H1 (cell line): ENCODE measurements at regions not wholly inside any gene's neighbourhood (a gene's known extent, or its start where the extent isn't known, plus 50 kb on each side); places are given as distances from the start of the nearest gene placed in this dataset.

Experiments used
- CTCF ChIA-PET: fragments of 300-600 bp; sonication (Branson Sonifier 250); formaldehyde crosslinking; loops from one replicate; lab custom pipeline; 2021; ENCODE audit not compliant: partially characterized antibody; lab: Charles Lee
- POLR2A ChIA-PET: fragments of 300-600 bp; sonication (Branson Sonifier 250); formaldehyde crosslinking; loops from one replicate; lab custom pipeline; 2021; ENCODE audit warnings: inconsistent platforms; ENCODE audit not compliant: partially characterized antibody; lab: Charles Lee
- DNase-seq, 2 experiments: peaks; one replicate each; pipeline versions ENCODE4 v3.0.0 to v3.0.0-alpha.2; 2010 to 2022; ENCODE audit warnings: low spot score in 2 of 2, low read depth in 1 of 2, mixed read lengths in 1 of 2
- FAIRE-seq: peaks from 2 replicates; lab custom pipeline; 2011; peaks lifted over from hg19 to GRCh38; lab: Jason Lieb, UNC
- H2AFZ ChIP-seq: 2 replicates; pipeline ENCODE4 v1.8.1; 2012; ENCODE audit warnings: low read length, inconsistent platforms
- H2AK5ac ChIP-seq: 2 replicates; pipeline ENCODE4 v1.6.1; 2013; ENCODE audit warnings: low read depth, low read length
- H2BK120ac ChIP-seq: replicated peaks from 2 replicates; pipeline ENCODE3; 2013; ENCODE audit warnings: low read depth, low read length, inconsistent platforms
- H2BK12ac ChIP-seq: 2 replicates; pipeline ENCODE4 v1.6.1; 2013; ENCODE audit warnings: low read depth, low read length
- H2BK15ac ChIP-seq: 2 replicates; pipeline ENCODE4 v1.6.1; 2013; ENCODE audit warnings: low read length
- H2BK20ac ChIP-seq: 2 replicates; pipeline ENCODE4 v1.6.1; 2013; ENCODE audit warnings: low read length
- H2BK5ac ChIP-seq: 2 replicates; pipeline ENCODE4 v1.6.1; 2013; ENCODE audit warnings: low read depth, low read length
- H3K14ac ChIP-seq: 2 replicates; pipeline ENCODE4 v1.6.1; 2013; ENCODE audit warnings: inconsistent platforms; ENCODE audit not compliant: insufficient read length
- H3K18ac ChIP-seq: 2 replicates; pipeline ENCODE4 v1.6.1; 2013; ENCODE audit warnings: low read length; ENCODE audit errors: extremely low read depth
- H3K23ac ChIP-seq: 2 replicates; pipeline ENCODE4 v1.6.1; 2013; ENCODE audit warnings: inconsistent platforms; ENCODE audit not compliant: insufficient read length
- H3K23me2 ChIP-seq: 2 replicates; pipeline ENCODE4 v1.6.1; 2013; ENCODE audit warnings: low read depth, low read length
- H3K27ac ChIP-seq: 2 replicates; pipeline ENCODE4 v1.6.1; 2011; ENCODE audit warnings: low read depth, low read length, inconsistent platforms
- H3K27me3 ChIP-seq, 4 experiments: replicated peaks in 1 of 4; 1 replicate in 1 of 4; 2 replicates in 3 of 4; pipeline versions ENCODE4 v1.6.1 to v1.8.1; 2011 to 2013; ENCODE audit warnings: low read length in 3 of 4, mild to moderate bottlenecking in 3 of 4, inconsistent platforms in 2 of 4, mixed read lengths in 2 of 4, moderate library complexity in 1 of 4; ENCODE audit not compliant: control insufficient read depth in 3 of 4, insufficient read depth in 3 of 4; ENCODE audit errors: extremely low read depth in 1 of 4
- H3K36me3 ChIP-seq, 4 experiments: 2 replicates each; pipeline versions ENCODE4 v1.6.1 to v1.8.1; 2011 to 2013; ENCODE audit warnings: mild to moderate bottlenecking in 4 of 4, low read length in 3 of 4, moderate library complexity in 2 of 4, control low read depth in 1 of 4, inconsistent platforms in 1 of 4; ENCODE audit not compliant: insufficient read depth in 4 of 4, control insufficient read depth in 2 of 4
- H3K4ac ChIP-seq: replicated peaks from 2 replicates; pipeline ENCODE3; 2013; ENCODE audit warnings: low read length, low read depth, mixed read lengths, inconsistent platforms; ENCODE audit not compliant: insufficient read length
- H3K4me1 ChIP-seq, 4 experiments: replicated peaks in 1 of 4; 1 replicate in 1 of 4; 2 replicates in 3 of 4; pipeline versions ENCODE4 v1.6.1 to v1.8.1; 2011 to 2013; ENCODE audit warnings: low read length in 3 of 4, inconsistent platforms in 2 of 4, mixed read lengths in 1 of 4; ENCODE audit not compliant: insufficient read depth in 4 of 4, control insufficient read depth in 3 of 4
- H3K4me2 ChIP-seq, 2 experiments: 2 replicates each; pipeline versions ENCODE4 v1.6.1 to v1.8.1; 2011 to 2013; ENCODE audit warnings: low read depth in 2 of 2, low read length in 2 of 2, control low read depth in 1 of 2, inconsistent platforms in 1 of 2, mild to moderate bottlenecking in 1 of 2; ENCODE audit not compliant: insufficient read depth in 1 of 2
- H3K4me3 ChIP-seq, 4 experiments: fragments of 200-600, 300-600 bp in 1 of 4; sonication (generic), shearing (Covaris generic), sonication (Bioruptor Twin) in 1 of 4; 2 replicates each; pipeline versions ENCODE4 v1.5.1 to v1.8.1; 2011 to 2016; ENCODE audit warnings: low read length in 4 of 4, low read depth in 3 of 4, control low read depth in 2 of 4, inconsistent platforms in 2 of 4, mild to moderate bottlenecking in 2 of 4, mixed read lengths in 1 of 4, moderate library complexity in 1 of 4; ENCODE audit not compliant: insufficient read depth in 2 of 4; ENCODE audit errors: extremely low read depth in 1 of 4
- H3K56ac ChIP-seq: replicated peaks from 2 replicates; pipeline ENCODE3; 2013; ENCODE audit warnings: low read depth, mild to moderate bottlenecking, mixed read lengths, low read length, inconsistent platforms; ENCODE audit not compliant: insufficient read length
- H3K79me1 ChIP-seq: 2 replicates; pipeline ENCODE4 v1.6.1; 2013; ENCODE audit warnings: low read depth, low read length, control low read depth
- H3K79me2 ChIP-seq, 2 experiments: 2 replicates each; pipeline versions ENCODE4 v1.6.1 to v1.8.1; 2012 to 2013; ENCODE audit warnings: low read length in 2 of 2, mild to moderate bottlenecking in 2 of 2, inconsistent platforms in 1 of 2; ENCODE audit not compliant: insufficient read depth in 2 of 2, control insufficient read depth in 1 of 2
- H3K9ac ChIP-seq, 4 experiments: replicated peaks in 1 of 4; 1 replicate in 1 of 4; 2 replicates in 3 of 4; pipeline versions ENCODE4 v1.6.1 to v1.8.1; 2011 to 2013; ENCODE audit warnings: low read depth in 3 of 4, low read length in 3 of 4, control low read depth in 2 of 4, mild to moderate bottlenecking in 2 of 4, moderate library complexity in 2 of 4, inconsistent platforms in 1 of 4; ENCODE audit errors: extremely low read depth in 1 of 4
- H3K9me3 ChIP-seq, 2 experiments: 2 replicates each; pipeline versions ENCODE4 v1.6.1 to v1.8.1; 2012 to 2013; ENCODE audit warnings: mild to moderate bottlenecking in 2 of 2, moderate library complexity in 2 of 2, control low read depth in 1 of 2, inconsistent platforms in 1 of 2, low read depth in 1 of 2, low read length in 1 of 2, mixed read lengths in 1 of 2; ENCODE audit not compliant: insufficient read depth in 2 of 2
- H4K20me1 ChIP-seq, 2 experiments: replicated peaks in 1 of 2; 2 replicates each; pipeline versions ENCODE3 to v1.8.1; 2011 to 2013; ENCODE audit warnings: inconsistent platforms in 2 of 2, low read length in 2 of 2, mild to moderate bottlenecking in 1 of 2; ENCODE audit not compliant: insufficient read depth in 2 of 2, control insufficient read depth in 1 of 2
- H4K5ac ChIP-seq: 2 replicates; pipeline ENCODE4 v1.6.1; 2013; ENCODE audit warnings: low read length, low read depth, mixed read lengths, inconsistent platforms; ENCODE audit not compliant: insufficient read length
- H4K8ac ChIP-seq: 2 replicates; pipeline ENCODE4 v1.8.0; 2013; ENCODE audit warnings: mild to moderate bottlenecking, moderate library complexity, low read length, inconsistent platforms; ENCODE audit not compliant: insufficient read depth; ENCODE audit errors: extremely low read depth
- H4K91ac ChIP-seq: replicated peaks from 2 replicates; pipeline ENCODE3; 2013; ENCODE audit warnings: low read length, mixed read lengths, inconsistent platforms; ENCODE audit not compliant: insufficient read length
- ATF2 ChIP-seq: IDR thresholded peaks from 2 replicates; pipeline ENCODE4 v1.6.1; 2012; ENCODE audit warnings: low read length, inconsistent platforms
- E2F6 ChIP-seq: IDR thresholded peaks from 2 replicates; pipeline ENCODE4 v1.6.1; 2012; ENCODE audit warnings: inconsistent platforms
- MAX ChIP-seq: IDR thresholded peaks from 2 replicates; pipeline ENCODE4 v1.6.1; 2012; ENCODE audit warnings: inconsistent platforms
- WGBS, 2 experiments: shearing (Covaris generic) in 1 of 2; methylation state at CpG; one replicate each; pipeline versions ENCODE4 v1.1.6 to v1.1.7; 2013 to 2015; ENCODE audit warnings: low lambda C conversion rate in 2 of 2, mixed read lengths in 2 of 2, inconsistent platforms in 1 of 2, low coverage in 1 of 2, missing lambda C conversion rate in 1 of 2; ENCODE audit not compliant: insufficient replicate concordance in 2 of 2, insufficient coverage in 1 of 2, insufficient read length in 1 of 2; ENCODE audit errors: extremely low coverage in 1 of 2, missing lambda C conversion rate in 1 of 2; 5-methylcytosine and 5-hydroxymethylcytosine counted together

- Histone ChIP-seq H3K23ac (no peak overlapping the region), H4K91ac (peak overlapping the region; percentile 25), H3K27me3 (no peaks in the 10 kb centered on the region), H2AK5ac (no peak overlapping the region), H3K56ac (no peak overlapping the region), H3K18ac (no peak overlapping the region), H2BK12ac (no peak overlapping the region), H2BK120ac (no peak overlapping the region), H3K4me3 (no peak overlapping the region), H3K79me1 (no peaks in the 10 kb centered on the region), H3K4ac (no peak overlapping the region), H3K23me2 (no peaks in the 10 kb centered on the region), H2BK5ac (no peak overlapping the region), H3K4me2 (no peak overlapping the region; a peak in 1 of 4 replicates), H4K20me1 (no peaks in the 10 kb centered on the region), H3K27ac (no peak overlapping the region), H2BK15ac (no peak overlapping the region), H3K36me3 (no peaks in the 10 kb centered on the region), H3K79me2 (no peaks in the 10 kb centered on the region), H3K14ac (no peak overlapping the region), H4K8ac (no peak overlapping the region), H2AFZ (no peak overlapping the region), H3K4me1 (peaks cover 0 to 8% (median 7%) of the 10 kb centered on the region in 4 experiments; a peak in 5 of 7 replicates), H3K9ac (no peak overlapping the region), H4K5ac (no peak overlapping the region), H3K9me3 (no peaks in the 10 kb centered on the region), H2BK20ac (no peak overlapping the region)
- ChIA-PET POLR2A (no interaction called here), CTCF (interaction anchor here (0.7 to 3.9 kb wide), 4 partner anchors 36 to 80 kb away, joined by 3 to 22 read pairs (median 6); no protein-coding TSS in a partner anchor)
- 78% methylated on average over 10 of the region's 10 CpGs; no CpG with 5 or more reads in 1 of the 2 experiments for WGBS, 2 experiments
- TF ChIP-seq E2F6 (peak; percentile 49; the same call in 1 of the 2 replicates), ATF2 (no peak), MAX (0 out of 2 replicates have a peak, but pooled peaks have one; percentile 25)
- DNase-seq (no peak), FAIRE-seq (no peak)
These were observed 53.8 kb upstream of the CLINT1 start for GRCh38 chr5:157912621-157913325.
